AML-193 (cell line): ENCODE measurements at regions not wholly inside any gene's neighbourhood (a gene's known extent, or its start where the extent isn't known, plus 50 kb on each side); places are given as distances from the start of the nearest gene placed in this dataset.
A peak's percentile ranks its signal among the peaks of the same experiment; 100 is the strongest.

Experiments used
- DNase-seq, 2 experiments: peaks; one replicate each; lab custom pipeline; 2025; lab: John Stamatoyannopoulos, UW

DNA sequence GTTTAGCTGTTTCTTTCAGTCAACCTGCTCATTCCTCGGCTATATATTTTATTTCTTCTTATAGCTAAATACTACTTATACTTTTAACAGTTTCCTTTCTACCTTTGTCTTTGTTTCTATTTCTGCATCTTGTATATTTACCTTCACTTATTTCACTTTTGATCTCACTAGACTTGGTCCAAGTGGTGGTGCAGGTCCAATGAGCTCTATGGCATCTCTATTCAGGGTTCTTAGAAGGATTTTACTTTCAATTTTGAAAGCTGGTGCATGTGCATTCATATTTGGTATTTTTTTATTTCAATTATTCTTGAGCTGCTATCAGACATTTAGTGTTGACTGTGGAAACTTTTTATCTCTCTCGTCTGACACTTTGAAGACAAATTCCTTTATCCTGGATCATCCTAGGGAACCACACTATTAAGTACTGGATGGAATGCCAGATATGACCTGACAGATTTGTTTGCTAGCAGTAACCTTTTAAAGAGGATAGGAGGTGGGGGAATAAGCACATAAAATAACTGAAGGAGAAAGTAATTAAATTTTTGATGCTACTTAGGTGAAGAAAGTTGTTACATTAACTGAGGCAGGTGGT is 123.1 kb upstream of the PJA2 start:
- no peak for DNase-seq

DNA sequence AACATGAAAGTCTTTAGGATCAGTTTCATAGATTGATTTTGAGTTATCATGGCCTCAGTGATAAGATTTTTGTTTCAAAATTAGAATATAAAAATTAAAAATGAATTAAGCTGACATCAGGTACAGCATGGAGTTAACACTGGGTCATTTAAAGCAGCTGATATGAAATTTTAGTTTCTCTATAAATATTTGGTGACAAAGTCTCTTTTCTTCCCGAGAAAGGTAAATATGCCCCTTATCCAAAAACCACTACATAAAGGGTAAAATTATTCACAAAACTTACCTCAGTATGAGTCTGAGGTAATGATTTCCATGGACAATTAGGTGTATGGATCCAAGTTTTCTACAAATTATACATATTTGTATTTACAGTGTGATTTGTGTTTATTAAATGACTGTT is 121.5 kb upstream of the PJA2 start:
- no peak for DNase-seq

DNA sequence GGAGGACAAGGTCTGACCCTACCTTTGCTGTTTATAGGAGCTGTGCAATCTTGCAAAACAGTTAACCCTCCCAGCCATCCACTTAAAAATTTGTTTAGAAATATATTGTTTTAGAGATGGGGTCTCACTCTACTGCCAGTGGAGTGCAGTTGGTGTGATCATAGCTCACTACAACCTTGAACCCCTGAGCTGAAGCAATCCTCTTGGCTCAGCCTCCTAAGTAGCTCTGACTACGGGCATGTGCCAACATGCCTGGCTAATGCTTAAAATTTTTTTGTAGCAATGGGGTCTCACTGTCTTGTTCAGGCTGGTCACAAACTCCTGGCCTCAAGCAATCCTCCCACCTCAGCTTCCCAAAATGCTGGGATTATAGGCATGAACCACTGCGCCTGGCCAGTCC is 120.2 kb upstream of the PJA2 start:
- DNase-seq: no peak

DNA sequence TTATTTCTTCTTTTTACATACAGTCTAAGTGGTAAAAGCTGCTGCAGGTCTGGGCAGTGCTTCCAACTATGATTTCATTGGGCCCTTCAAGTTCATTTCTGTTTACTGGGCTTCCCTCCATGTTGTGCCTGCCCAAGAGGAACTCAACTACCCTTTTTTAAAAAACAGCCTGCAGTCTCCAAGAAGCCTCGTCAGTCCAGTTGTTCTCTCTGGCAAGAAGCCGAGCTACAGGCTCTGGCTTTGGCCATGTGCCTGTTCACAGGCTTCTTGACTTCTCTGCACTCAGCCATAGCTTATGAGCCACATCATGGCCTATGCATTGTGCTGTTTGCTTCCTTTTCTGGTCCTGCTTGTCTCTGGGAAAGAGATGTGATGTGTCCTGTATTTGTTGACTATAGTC is 119.7 kb upstream of the PJA2 start:
- DNase-seq: no peak

DNA sequence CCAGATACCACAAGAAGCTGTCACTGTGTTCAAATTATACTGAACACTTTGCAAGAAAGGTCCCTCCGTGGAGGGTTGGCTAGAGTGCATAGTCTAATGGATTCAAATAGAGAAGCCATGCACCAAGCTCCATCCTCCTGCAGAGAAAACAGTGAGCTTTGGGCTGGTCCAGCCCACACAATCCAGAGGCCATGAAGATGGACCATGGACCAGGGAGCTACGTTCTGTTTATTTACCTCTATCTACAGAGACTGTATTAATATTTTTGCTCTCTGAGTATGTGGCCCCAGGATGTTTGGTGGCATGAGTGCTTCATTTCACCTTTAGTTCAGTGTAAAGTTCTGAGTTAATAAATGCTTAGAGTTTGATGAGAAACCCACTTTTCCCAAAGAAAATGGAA is 114.8 kb upstream of the PJA2 start:
- DNase-seq: no peak

DNA sequence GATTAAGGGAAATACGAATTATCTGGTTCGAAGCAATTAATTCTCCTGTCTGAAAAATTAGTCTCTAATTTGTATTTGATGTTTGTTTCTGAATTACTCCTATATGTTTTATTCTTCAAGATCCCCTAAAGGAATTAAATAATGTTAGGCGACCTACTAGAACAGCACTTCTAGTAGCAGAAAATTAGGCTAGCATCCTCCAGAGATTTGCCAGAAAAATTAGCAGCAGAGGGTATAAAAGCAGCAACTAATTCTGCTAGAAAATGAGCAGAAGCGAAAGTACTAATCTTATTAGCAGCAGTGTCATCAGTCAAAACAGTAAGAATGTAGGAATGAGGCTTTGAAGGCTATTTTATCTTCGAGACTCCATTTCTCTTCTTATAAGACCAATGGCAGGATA is 114.3 kb upstream of the PJA2 start:
- no peak for DNase-seq

DNA sequence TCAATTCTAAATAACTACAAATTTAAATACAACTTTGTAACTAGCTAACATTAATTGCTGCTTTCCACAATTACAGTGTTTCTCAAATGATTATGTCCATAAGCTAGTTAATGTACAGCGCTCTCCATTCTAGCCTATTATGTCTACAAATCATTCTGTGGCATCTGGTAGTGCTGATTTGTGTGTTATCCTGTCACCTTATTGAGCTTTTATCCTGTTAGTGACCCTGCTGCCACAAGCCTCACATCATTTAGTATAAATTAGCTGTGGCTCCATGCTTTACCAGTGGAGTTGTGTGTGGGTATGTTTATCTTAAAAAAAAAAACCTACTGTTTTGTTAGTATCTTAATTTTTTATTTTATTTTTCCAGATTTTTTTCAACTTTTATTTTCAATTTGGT is 112.6 kb upstream of the PJA2 start:
- no peak for DNase-seq

DNA sequence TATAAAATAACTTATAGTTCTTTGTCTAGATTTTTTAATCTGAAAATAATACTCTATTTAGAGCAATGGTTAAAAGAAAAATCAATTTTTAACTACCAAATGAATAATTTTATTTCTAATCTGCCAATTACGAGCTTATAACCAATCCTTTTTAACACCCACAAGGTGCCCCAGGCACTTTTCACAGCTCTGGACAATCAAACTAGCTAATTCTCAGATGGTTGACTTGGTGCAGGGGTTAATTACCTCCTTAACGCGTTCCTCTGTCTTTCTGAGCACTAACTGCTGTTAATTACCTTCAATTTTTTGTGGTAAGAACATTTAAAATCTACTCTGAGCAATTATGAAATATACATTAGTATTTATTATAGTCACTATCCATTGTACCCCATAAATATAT is 109.6 kb upstream of the PJA2 start:
- DNase-seq: no peak

DNA sequence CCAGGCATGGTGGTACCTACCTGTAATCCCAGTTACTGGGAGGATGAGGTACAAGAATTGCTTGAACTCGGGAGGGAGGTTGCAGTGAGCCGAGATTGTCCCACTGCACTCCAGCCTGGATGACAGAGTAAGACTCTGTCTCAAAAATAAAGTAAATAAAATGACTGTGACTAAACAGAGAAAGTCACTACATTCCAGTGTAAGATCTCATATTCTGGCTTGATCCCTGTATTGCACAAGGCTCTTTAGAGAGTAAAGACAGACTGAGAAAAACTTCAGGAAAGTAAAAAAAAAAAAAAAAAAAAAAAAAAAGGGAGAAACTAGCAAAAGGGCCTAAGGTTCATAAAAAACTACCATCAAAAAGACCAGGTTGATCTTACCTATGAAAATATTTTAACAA is 106.6 kb upstream of the PJA2 start:
- no peak for DNase-seq

DNA sequence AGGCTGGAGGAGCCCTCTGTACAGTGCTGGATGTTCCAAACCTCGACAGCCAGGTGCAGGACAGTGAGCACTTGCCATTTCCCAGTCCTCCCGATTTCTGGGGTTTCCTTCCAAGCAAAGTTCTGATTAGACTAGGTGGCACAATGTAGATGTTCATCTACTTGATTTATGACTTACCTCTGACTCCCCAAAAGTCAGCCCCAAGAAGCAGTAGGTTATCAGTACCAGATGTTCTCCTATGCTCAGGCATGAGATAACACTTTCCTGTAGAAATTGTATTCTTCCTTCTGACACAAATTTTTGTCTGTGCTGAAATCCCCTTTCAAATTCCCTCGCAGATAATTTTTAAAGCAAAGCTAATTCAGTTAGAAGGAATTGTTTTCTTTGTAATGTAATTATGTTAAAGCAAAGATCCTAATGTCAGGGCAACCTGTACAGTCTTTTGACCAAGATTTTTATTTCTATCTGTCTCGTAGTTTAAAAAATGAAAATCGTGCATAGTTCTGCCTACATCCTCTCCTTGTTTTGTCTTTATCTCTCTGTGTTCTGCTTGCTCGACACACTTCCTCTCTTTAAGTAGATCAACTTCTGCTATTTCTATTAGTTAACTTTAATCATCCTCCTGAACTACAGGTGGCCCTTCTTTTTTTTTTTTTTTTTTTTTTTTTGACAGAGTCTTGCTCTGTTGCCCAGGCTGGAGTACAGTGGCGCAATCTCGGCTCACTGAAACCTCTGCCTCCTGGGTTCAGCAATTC is 102.4 kb upstream of the PJA2 start:
- DNase-seq: peak; percentile 7 to 9

DNA sequence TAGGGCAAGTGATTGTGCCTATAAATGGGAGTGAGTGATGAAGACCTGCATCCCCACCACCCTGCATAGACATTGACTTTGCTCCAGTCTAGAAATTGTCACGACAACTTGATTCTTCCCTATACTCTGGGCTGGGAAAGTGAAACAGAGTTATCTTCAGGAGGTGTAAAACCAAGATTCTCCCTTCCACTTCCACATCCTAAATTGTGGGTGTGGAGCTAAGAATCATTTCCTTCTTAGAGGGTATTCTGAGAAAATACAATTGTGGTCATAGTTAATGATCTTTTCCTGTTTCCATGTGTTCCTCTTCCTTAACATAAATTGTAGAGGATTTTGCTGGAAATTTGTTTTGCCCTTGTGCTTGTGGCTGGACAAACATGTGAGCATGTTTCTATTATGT is 96.8 kb upstream of the PJA2 start:
- DNase-seq: no peak

DNA sequence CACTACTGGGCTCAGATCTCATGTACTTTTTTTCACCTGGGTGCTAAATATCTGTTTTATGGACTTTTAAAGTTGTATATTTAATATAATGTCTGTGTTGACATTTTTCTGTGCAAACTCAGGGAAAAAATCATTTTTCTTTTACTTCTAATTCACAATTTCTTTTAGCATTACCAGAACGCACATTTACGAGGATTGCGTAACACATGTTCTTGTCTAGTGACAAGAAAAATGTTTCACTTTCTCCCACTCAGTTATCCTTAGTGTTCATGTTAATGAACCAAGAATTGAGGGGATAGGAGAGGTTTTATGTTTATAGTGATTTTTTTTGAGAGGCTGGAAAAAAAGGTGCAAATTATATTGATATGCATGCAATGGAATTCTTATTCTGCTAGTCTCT is 86.3 kb upstream of the PJA2 start:
- DNase-seq: no peak

DNA sequence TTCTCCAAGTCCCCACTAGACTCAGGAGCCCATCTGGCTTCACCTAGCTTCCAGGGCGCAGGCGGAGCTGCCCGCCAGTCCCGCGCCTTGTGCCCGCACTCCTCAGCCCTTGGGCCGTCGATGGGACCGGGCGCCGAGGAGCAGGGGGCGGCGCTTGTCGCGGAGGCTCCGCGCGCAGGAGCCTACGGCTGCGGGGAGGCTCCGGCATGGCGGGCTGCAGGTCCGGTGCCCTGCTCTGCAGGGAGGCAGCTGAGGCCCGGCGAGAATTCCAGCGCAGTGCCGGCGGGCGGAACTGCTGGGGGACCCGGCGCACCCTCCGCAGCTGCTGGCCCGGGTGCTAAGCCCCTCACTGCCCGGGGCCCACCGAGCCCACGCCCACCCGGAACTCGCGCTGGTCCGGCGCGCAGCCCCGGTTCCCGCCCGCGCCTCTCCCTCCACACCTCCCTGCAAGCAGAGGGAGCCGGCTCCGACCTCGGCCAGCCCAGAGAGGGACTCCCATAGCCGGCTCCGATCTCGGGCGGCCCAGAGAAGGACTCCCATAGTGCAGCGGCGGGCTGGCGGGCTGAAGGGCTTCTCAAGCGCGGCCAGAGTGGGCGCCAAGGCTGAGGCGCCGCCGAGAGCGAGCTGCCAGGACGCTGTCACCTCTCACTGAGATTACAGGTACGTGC is 78.1 kb upstream of the PJA2 start:
- no peak for DNase-seq

DNA sequence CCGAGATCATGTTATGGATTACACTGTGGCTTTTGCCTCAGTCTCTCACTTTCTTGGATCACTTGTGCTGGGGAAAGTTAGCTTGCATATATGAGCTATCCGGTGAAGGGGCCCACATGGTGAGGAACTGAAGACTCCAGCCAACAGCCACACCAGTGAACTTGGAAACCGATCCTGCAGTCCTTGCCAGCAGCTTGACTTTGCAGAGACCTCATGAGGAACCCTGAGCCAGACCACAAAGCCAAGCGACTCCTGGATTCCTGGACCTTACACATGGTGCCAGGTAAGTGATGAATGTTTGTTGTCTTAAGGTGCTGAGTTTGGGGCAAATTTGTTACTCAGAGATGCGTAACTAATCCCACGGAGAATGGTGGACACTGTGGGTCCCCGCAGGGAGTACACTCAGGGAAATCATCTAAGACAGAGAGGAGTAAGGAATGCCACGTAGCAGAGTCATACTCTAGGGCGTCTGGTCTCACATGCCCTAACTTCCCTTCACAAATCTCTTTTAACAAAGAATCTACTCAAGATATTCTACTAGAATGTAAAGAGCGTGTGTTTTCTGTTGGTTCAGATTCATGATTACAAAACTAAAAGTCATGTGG is 76.5 kb upstream of the PJA2 start:
- DNase-seq: no peak

DNA sequence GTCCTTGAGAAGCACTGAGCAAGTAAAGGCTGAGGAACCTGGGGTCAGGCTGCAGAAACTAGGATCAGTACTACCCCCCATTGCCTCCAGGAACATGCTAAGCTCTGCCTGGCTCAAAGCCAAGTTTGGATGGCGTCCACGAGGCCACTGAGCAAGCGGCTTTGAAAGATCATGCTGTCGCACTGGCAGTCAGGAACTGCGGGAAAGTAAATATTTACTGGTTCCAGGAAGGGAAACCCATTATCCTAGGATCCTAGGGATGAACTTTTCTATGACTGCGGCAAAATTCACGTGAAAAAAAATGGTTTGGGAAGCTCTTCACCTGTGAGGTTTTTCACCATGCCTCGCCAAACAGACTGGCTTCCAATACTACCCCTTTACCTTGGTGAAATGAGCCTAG is 75.3 kb upstream of the PJA2 start:
- no peak for DNase-seq

DNA sequence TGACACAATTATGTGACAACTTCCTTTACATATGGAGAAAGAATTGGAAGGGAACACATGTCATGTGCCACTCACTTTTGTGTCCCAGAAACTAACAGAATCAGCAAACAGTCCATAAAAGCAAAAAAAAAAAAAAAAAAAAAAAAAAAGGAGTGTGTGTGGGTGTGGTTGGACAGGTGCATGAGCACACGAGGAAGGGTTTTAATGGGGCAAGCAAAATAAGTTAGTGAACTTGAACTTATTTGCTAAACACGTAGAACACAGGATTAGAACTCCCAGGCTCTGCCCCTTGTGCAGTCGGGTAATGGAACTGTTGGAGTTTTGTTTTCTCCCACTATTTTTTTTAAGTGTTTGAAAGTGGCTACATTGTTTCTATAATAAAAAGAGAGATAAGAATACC is 74.8 kb upstream of the PJA2 start:
- no peak for DNase-seq

DNA sequence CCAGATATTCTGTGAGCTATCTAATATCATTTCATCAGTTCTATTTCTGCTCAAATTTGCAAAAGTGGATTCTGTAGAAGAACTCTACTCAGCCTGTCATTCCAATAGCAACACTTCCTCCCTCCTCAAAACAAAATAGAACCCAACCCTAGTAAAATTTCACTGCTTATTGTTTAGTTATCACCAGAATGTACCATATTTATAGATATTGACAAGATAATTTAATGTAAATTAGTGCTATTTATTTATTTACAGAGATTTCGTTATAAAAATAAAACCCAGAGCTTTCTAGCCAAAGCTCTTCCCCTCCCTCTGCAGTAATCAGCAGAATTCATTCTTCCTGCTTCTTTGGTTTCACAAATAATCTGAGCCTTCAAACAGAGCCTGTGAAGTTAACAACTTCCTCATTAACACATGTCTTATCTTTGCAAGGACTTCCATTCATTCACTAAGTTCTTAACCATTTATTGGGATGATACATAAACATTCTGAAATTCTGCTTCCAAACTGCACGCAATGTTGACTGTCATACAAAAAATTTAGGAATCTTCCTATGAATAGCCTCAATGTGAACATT is 73.7 kb upstream of the PJA2 start:
- DNase-seq: peak in 1 of 2 experiments; percentile 7

DNA sequence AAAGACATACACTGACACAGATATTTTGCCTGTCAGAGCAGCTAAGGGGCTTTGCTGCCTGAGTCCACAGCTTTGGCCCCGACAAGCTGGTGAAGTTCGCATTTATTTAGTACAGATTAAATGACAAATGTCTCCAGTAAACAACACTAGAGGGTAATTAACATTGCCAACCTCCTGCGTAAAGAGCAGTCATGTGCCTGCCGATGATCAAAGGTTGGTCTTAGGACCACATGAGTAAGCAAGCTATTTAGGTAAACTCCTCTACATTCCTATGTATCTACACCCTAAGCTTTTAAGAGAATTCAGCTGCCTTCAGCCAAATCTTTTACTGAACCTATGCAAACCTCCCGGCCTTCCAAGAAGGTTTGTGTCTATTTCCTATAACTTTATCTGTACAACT is 73.0 kb upstream of the PJA2 start:
- DNase-seq: no peak

DNA sequence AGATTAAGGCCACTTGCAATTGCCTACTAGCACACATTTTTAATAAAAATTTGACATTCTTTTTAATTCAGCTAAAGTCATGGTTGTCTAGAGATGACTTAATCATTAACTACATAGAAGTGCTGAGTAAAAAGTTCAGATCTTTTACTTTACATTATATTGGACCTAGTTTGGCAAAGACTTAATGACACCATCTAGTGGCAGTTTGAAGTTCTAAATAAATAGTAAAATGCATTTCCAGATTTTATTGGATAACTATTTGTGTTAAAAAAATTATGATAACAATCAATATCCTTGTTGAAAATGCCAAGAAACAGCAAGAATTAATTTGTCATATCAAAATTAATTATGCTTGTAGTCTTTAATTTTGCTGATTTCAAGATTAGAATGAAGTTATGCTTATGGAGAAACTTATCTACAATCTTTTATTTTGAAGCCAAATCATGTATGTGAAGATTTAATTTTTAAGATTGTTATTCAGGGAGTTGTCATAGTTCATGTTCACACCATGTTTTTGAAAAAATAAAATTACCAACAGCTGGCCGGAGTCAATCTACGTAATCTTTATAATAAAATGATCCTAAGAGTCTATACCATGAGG is 69.6 kb upstream of the PJA2 start:
- peak; percentile 50 to 60 for DNase-seq

DNA sequence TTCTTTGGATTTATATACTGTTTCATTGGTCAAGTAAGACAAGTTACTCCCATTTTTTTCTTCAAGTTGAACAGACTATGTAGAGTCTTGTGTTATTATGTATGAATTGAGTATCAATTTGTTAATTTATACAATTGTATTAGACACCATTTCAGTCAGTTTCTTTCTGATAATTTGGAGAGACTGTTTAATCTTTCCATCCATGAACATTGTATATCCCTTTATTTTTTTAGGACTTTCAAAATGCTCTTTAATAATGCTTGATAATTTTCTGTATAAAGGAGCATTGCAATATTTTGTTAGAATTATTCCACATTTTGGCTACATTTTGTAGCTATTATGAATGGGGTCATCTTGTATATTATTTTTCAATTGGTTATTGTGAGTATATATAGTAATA is 69.1 kb upstream of the PJA2 start:
- no peak for DNase-seq

DNA sequence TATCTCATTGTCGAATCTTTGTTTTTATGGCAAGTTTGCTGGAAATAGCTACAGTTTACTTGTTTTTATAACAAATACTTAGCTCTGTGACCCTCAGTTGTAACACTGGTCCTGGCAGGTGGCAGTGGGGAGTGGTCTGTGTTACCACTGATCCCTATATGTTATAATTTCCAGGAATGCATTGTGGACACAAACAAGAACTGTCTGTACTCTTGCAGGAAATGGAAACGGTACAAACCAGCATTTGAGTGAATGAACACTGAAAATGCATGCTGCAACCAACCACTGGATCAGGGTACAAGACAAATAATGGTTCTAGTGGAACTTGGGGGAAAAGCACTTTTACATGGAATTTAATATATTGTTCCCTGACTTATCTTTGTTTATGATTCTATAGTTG is 66.5 kb upstream of the PJA2 start:
- no peak for DNase-seq

DNA sequence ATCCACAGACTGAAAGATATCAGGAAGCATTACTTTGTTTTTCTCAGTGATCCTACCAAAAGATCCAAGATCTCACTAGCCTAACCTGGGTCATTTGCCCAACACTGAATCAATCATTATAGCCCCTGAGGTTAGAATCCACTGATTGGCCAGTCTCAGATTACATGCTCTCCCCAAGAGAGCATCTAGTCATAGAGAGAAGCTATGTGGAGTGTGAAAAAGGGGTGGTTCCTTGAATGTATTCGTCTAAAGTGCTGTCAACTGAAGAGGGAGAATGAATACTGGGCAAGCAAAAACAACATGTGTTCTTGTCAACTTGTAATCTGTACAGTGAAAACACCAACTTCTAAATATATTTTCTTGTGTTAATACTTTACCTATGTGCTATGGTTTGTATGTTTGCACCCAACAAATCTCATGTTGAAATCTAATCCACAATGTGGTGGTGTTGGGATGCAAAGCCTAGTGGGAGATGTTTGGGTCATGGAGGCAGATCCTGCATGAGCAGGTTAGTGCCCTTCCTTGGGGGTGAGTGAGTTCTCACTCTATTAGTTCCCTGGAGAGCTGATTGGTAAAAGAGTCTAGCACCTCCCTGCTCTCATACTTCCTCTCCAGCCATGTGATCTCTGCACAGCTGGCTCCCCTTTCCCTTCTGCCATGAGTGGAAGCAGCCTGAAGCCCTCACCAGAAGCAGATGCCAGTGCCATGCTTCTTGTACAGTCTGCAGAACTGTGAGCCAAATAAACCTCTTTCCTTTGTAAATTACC is 60.3 kb upstream of the PJA2 start:
- DNase-seq: no peak
